ENCODE measurements at regions not wholly inside any gene's neighbourhood (a gene's known extent, or its start where the extent isn't known, plus 50 kb on each side); places are given as distances from the start of the nearest gene placed in this dataset.

DNA sequence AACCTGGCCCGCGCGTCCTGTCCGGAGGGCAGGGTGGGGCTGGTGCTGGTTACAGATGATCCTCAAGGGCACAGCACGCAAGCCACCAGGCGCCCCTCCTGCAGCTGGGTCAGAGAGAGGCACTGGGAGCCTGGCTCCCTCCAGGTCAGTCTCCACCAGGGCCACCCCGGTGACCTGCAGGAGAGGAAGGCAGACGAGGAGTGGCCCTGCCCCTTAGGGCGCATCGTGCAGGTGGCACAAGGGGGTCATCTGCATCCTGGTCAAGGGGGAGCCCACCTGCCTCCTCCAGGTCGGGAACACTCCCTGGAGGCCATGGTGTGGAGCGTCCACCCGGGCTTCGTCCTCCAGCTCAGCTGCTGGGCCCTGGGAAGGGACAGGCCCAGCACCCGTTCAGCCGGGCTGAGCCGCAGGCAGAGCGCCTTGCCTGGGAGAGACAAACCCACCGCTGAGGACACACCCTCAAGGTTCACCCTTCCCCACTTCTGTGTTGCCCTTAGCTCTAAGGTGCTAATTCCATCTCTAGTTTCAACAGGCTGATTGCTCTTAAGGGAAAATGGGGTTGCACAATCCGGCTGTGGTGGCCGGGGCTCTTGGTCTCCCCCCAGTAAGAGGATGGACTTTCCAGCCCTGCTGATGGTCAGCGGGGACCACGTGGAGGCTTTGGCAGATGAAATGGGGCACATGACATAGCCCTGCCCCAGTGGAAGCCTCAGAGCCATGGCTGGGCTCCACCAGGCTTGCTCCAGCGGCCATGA is 63.2 kb downstream of the SIK1 start:
- TF ChIP-seq, protein P1, sequence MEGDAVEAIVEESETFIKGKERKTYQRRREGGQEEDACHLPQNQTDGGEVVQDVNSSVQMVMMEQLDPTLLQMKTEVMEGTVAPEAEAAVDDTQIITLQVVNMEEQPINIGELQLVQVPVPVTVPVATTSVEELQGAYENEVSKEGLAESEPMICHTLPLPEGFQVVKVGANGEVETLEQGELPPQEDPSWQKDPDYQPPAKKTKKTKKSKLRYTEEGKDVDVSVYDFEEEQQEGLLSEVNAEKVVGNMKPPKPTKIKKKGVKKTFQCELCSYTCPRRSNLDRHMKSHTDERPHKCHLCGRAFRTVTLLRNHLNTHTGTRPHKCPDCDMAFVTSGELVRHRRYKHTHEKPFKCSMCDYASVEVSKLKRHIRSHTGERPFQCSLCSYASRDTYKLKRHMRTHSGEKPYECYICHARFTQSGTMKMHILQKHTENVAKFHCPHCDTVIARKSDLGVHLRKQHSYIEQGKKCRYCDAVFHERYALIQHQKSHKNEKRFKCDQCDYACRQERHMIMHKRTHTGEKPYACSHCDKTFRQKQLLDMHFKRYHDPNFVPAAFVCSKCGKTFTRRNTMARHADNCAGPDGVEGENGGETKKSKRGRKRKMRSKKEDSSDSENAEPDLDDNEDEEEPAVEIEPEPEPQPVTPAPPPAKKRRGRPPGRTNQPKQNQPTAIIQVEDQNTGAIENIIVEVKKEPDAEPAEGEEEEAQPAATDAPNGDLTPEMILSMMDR (IDR thresholded peaks at IDR 0.05) = no peak
- TF ChIP-seq, protein P2, sequence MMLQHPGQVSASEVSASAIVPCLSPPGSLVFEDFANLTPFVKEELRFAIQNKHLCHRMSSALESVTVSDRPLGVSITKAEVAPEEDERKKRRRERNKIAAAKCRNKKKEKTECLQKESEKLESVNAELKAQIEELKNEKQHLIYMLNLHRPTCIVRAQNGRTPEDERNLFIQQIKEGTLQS (CRISPR knock-in tag; conservative IDR thresholded peaks at IDR 0.05) = no peak
- TF ChIP-seq, protein P3, sequence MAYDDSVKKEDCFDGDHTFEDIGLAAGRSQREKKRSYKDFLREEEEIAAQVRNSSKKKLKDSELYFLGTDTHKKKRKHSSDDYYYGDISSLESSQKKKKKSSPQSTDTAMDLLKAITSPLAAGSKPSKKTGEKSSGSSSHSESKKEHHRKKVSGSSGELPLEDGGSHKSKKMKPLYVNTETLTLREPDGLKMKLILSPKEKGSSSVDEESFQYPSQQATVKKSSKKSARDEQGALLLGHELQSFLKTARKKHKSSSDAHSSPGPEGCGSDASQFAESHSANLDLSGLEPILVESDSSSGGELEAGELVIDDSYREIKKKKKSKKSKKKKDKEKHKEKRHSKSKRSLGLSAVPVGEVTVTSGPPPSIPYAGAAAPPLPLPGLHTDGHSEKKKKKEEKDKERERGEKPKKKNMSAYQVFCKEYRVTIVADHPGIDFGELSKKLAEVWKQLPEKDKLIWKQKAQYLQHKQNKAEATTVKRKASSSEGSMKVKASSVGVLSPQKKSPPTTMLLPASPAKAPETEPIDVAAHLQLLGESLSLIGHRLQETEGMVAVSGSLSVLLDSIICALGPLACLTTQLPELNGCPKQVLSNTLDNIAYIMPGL (CRISPR knock-in tag; IDR thresholded peaks at IDR 0.05) = no peak
- TF ChIP-seq CREB1 (CRISPR knock-in tag; IDR thresholded peaks at IDR 0.05) (no peak), MXD4 (CRISPR knock-in tag; IDR thresholded peaks at IDR 0.05; ENCODE audit: borderline replicate concordance) (no peak), ELF4 (CRISPR knock-in tag; IDR thresholded peaks at IDR 0.05; ENCODE audit: low read depth) (no peak), FOXJ3 (CRISPR knock-in tag; IDR thresholded peaks at IDR 0.05; ENCODE audit: borderline replicate concordance) (no peak), KAT7 (CRISPR knock-in tag; IDR thresholded peaks at IDR 0.05; ENCODE audit: borderline replicate concordance) (no peak)
- TF ChIP-seq, protein P4, sequence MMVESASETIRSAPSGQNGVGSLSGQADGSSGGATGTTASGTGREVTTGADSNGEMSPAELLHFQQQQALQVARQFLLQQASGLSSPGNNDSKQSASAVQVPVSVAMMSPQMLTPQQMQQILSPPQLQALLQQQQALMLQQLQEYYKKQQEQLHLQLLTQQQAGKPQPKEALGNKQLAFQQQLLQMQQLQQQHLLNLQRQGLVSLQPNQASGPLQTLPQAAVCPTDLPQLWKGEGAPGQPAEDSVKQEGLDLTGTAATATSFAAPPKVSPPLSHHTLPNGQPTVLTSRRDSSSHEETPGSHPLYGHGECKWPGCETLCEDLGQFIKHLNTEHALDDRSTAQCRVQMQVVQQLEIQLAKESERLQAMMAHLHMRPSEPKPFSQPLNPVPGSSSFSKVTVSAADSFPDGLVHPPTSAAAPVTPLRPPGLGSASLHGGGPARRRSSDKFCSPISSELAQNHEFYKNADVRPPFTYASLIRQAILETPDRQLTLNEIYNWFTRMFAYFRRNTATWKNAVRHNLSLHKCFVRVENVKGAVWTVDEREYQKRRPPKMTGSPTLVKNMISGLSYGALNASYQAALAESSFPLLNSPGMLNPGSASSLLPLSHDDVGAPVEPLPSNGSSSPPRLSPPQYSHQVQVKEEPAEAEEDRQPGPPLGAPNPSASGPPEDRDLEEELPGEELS (CRISPR knock-in tag; IDR thresholded peaks at IDR 0.05) = no peak
- TF ChIP-seq, protein P5, sequence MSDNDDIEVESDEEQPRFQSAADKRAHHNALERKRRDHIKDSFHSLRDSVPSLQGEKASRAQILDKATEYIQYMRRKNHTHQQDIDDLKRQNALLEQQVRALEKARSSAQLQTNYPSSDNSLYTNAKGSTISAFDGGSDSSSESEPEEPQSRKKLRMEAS (CRISPR knock-in tag; IDR thresholded peaks at IDR 0.05) = no peak
- TF ChIP-seq, protein P6, sequence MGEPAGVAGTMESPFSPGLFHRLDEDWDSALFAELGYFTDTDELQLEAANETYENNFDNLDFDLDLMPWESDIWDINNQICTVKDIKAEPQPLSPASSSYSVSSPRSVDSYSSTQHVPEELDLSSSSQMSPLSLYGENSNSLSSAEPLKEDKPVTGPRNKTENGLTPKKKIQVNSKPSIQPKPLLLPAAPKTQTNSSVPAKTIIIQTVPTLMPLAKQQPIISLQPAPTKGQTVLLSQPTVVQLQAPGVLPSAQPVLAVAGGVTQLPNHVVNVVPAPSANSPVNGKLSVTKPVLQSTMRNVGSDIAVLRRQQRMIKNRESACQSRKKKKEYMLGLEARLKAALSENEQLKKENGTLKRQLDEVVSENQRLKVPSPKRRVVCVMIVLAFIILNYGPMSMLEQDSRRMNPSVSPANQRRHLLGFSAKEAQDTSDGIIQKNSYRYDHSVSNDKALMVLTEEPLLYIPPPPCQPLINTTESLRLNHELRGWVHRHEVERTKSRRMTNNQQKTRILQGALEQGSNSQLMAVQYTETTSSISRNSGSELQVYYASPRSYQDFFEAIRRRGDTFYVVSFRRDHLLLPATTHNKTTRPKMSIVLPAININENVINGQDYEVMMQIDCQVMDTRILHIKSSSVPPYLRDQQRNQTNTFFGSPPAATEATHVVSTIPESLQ (CRISPR knock-in tag; IDR thresholded peaks at IDR 0.05) = no peak

Data from WTC11 (cell line).